ENCODE measurements at regions not wholly inside any gene's neighbourhood (a gene's known extent, or its start where the extent isn't known, plus 50 kb on each side); places are given as distances from the start of the nearest gene placed in this dataset.
"Not testable (repeated sequence)": the region's sequence is repeated elsewhere in the genome, so short reads cannot be mapped to it uniquely, and the experiment has no call there.

DNA sequence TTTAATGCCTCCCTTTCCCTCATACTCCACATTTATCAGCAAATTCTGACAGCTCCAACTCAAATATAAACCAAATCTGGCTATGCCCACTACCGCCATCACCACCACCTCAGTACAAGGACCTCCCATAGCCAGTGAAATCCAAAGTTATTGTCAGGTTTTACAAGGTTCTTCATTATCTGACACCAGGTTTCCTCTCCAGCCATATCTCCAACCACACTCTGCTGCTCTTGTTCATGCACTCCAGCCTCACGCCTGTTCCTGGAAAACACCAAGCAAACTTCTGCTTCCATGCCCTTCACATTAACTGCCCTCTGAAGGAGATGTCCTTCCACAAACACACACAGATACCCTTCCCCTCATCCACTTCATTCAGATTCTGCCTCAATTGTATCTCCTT lies 102.2 kb upstream of the MIR17HG start:
- intact Hi-C loops (cut with DNase I) = no loop called here
- H3K4me3 ChIP-seq = no peak overlapping the region
- H3K27me3 ChIP-seq = no peaks in the 10 kb centered on the region
- TF ChIP-seq POLR2A (IDR thresholded peaks at IDR 0.05) (no peak), EP300 (IDR thresholded peaks at IDR 0.05) (no peak), CTCF (IDR thresholded peaks at IDR 0.05) (no peak)
- no peaks in the 10 kb centered on the region for H3K36me3 ChIP-seq
- no peaks in the 10 kb centered on the region for H3K9me3 ChIP-seq
- no peak overlapping the region for H3K27ac ChIP-seq
- DNase-seq = no peak
- H3K4me1 ChIP-seq (ENCODE audit: insufficient read depth) = no peaks in the 10 kb centered on the region
- 77 to 88% (median 81%) methylated on average over 2 of the region's 2 CpGs for WGBS, 3 donors

DNA sequence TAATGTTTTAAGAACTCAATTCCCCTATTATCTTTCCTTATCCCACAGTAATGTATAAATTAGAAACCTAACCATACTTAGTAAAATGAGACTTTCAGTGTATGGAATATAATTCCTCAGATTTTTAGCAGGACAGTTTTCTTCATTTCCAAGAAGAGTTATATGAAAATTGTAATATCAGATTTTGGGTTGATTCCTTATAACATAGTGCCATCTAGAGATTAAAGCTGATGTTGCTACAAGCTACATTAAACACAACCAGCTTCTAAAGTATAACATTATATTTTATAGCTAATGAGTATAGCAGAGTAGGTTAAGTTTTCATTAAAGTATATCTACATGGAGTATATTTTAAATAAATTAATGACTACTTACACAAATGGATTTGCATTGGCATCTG lies 99.7 kb upstream of the MIR17HG start:
- TF ChIP-seq EP300 (IDR thresholded peaks at IDR 0.05) (no peak), POLR2A (IDR thresholded peaks at IDR 0.05) (no peak), CTCF (IDR thresholded peaks at IDR 0.05) (no peak)
- Histone ChIP-seq H3K4me3 (no peak overlapping the region), H3K4me1 (ENCODE audit: insufficient read depth) (no peaks in the 10 kb centered on the region), H3K9me3 (no peaks in the 10 kb centered on the region), H3K27ac (no peak overlapping the region), H3K36me3 (no peaks in the 10 kb centered on the region), H3K27me3 (no peaks in the 10 kb centered on the region)
- intact Hi-C loops (cut with DNase I) = no loop called here
- no peak for DNase-seq

GRCh38 chr13:91248249-91248648 lies 99.2 kb upstream of the MIR17HG start:
- Histone ChIP-seq H3K9me3 (no peaks in the 10 kb centered on the region), H3K27me3 (no peaks in the 10 kb centered on the region), H3K36me3 (no peaks in the 10 kb centered on the region), H3K4me1 (ENCODE audit: insufficient read depth) (no peaks in the 10 kb centered on the region), H3K4me3 (no peak overlapping the region), H3K27ac (no peak overlapping the region)
- DNase-seq = no peak
- intact Hi-C loops (cut with DNase I) = no loop called here
- 67 to 70% (median 67%) methylated on average over 4 of the region's 4 CpGs for WGBS, 3 donors
- TF ChIP-seq CTCF (IDR thresholded peaks at IDR 0.05) (no peak), EP300 (IDR thresholded peaks at IDR 0.05) (no peak), POLR2A (IDR thresholded peaks at IDR 0.05) (no peak)

DNA sequence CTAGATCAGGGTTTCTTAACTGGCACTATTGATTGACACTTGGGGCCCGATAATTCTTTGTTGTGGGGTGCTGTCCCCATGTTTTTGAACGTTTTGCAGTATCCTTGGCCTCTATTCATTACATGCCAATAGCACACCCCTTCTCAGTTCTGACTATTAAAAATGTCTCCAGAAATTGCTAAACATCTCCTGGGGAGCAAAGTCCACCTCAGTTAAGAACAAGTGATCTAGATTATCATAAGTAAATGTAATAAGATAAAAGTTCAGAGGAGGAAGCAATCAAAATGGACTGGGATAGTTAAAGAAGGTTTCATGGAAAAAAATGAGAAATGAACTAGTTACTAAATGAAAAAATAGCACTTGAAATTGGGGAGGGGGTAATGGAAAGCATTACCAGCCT lies 98.1 kb upstream of the MIR17HG start:
- no peak for TF ChIP-seq EP300 (IDR thresholded peaks at IDR 0.05)
- no peak for TF ChIP-seq POLR2A (IDR thresholded peaks at IDR 0.05)
- TF ChIP-seq CTCF (IDR thresholded peaks at IDR 0.05) = no peak
- intact Hi-C loops (cut with DNase I) = no loop called here
- DNase-seq = no peak
- no peaks in the 10 kb centered on the region for H3K9me3 ChIP-seq
- no peak overlapping the region for H3K27ac ChIP-seq
- no peaks in the 10 kb centered on the region for H3K4me1 ChIP-seq (ENCODE audit: insufficient read depth)
- H3K36me3 ChIP-seq = no peaks in the 10 kb centered on the region
- no peak overlapping the region for H3K4me3 ChIP-seq
- 41 to 71% (median 53%) methylated on average over 2 of the region's 2 CpGs for WGBS, 3 donors
- no peaks in the 10 kb centered on the region for H3K27me3 ChIP-seq

DNA sequence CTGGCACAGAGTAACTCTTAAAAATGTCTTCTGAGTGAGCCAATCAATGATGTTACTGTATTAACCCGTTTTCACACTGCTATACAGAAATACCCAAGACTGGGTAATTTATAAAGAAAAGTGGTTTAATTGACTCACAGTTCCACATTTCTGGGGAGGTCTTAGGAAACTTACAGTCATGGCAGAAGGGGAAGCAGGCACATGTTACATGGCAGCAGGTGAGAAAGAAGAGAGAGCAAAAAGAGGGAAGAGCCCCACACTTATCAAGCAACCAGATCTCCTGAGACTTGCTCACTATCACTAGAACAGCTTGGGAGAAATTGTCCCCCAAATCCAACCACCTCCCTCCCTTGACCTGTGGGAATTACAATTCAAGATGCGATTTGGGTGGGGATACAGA lies 97.6 kb upstream of the MIR17HG start:
- Histone ChIP-seq H3K36me3 (no peaks in the 10 kb centered on the region), H3K27me3 (no peaks in the 10 kb centered on the region), H3K4me1 (ENCODE audit: insufficient read depth) (no peaks in the 10 kb centered on the region), H3K4me3 (no peak overlapping the region), H3K27ac (no peak overlapping the region), H3K9me3 (no peaks in the 10 kb centered on the region)
- DNase-seq = no peak
- TF ChIP-seq EP300 (IDR thresholded peaks at IDR 0.05) (no peak), CTCF (IDR thresholded peaks at IDR 0.05) (no peak), POLR2A (IDR thresholded peaks at IDR 0.05) (no peak)
- 70 to 77% (median 77%) methylated on average over 2 of the region's 2 CpGs for WGBS, 3 donors
- intact Hi-C loops (cut with DNase I) = no loop called here

GRCh38 chr13:91251573-91251972 lies 95.9 kb upstream of the MIR17HG start:
- H3K4me3 ChIP-seq; H3K27ac ChIP-seq; H3K4me1 ChIP-seq (ENCODE audit: insufficient read depth); H3K36me3 ChIP-seq; DNase-seq; H3K9me3 ChIP-seq; intact Hi-C loops (cut with DNase I); H3K27me3 ChIP-seq: not testable (repeated sequence)
- 79 to 86% (median 82%) methylated on average over 4 of the region's 4 CpGs for WGBS, 3 donors

Measured in ovary (tissue), 7 donors.